Glutamatergic neuron (in vitro differentiated cells): ENCODE measurements at regions not wholly inside any gene's neighbourhood (a gene's known extent, or its start where the extent isn't known, plus 50 kb on each side); places are given as distances from the start of the nearest gene placed in this dataset.

Source experiments
- DNase-seq: peaks from one replicate; pipeline ENCODE4 v3.0.0; 2022
- H3K27ac Mint-ChIP-seq: one replicate; pipeline ENCODE4 v1.8.0; 2020; ENCODE audit warnings: mild to moderate bottlenecking, mixed read lengths, inconsistent platforms; ENCODE audit not compliant: unreplicated experiment
- H3K27me3 Mint-ChIP-seq: one replicate; pipeline ENCODE4 v1.8.0; 2020; ENCODE audit warnings: mild to moderate bottlenecking, moderate library complexity, mixed read lengths, inconsistent platforms; ENCODE audit not compliant: unreplicated experiment
- H3K36me3 Mint-ChIP-seq: one replicate; pipeline ENCODE4 v1.8.0; 2020; ENCODE audit warnings: mild to moderate bottlenecking, mixed read lengths, inconsistent platforms; ENCODE audit not compliant: unreplicated experiment
- H3K4me1 Mint-ChIP-seq: one replicate; pipeline ENCODE4 v1.8.0; 2020; ENCODE audit warnings: mild to moderate bottlenecking, low read depth, mixed read lengths, inconsistent platforms; ENCODE audit not compliant: unreplicated experiment
- H3K4me3 Mint-ChIP-seq: one replicate; pipeline ENCODE4 v1.8.0; 2020; ENCODE audit warnings: mild to moderate bottlenecking, mixed read lengths, inconsistent platforms; ENCODE audit not compliant: unreplicated experiment
- H3K9me3 Mint-ChIP-seq: one replicate; pipeline ENCODE4 v1.8.0; 2020; ENCODE audit warnings: mild to moderate bottlenecking, moderate library complexity, mixed read lengths, inconsistent platforms; ENCODE audit not compliant: unreplicated experiment
- CTCF ChIP-seq: fragments of 200-600 bp; sonication (generic); IDR thresholded peaks from one replicate; pipeline ENCODE4 v1.5.0; 2021; ENCODE audit not compliant: partially characterized antibody, unreplicated experiment

GRCh38 chr1:220954321-220955075 is 75.3 kb downstream of the HLX start:
- H3K4me1 Mint-ChIP-seq: no peaks in the 10 kb centered on the region
- TF ChIP-seq CTCF: no peak
- H3K27ac Mint-ChIP-seq: no peak overlapping the region
- H3K27me3 Mint-ChIP-seq: no peaks in the 10 kb centered on the region
- no peaks in the 10 kb centered on the region for H3K9me3 Mint-ChIP-seq
- DNase-seq: no peak
- no peak overlapping the region for H3K4me3 Mint-ChIP-seq
- H3K36me3 Mint-ChIP-seq: no peaks in the 10 kb centered on the region

GRCh38 chr1:220955116-220955515 is 75.9 kb downstream of the HLX start:
- no peak overlapping the region for H3K27ac Mint-ChIP-seq
- no peaks in the 10 kb centered on the region for H3K9me3 Mint-ChIP-seq
- no peaks in the 10 kb centered on the region for H3K36me3 Mint-ChIP-seq
- no peak overlapping the region for H3K4me3 Mint-ChIP-seq
- H3K4me1 Mint-ChIP-seq: no peaks in the 10 kb centered on the region
- DNase-seq: no peak
- no peak for TF ChIP-seq CTCF
- no peaks in the 10 kb centered on the region for H3K27me3 Mint-ChIP-seq

- no peak overlapping the region for H3K27ac Mint-ChIP-seq
- H3K4me1 Mint-ChIP-seq: no peaks in the 10 kb centered on the region
- H3K36me3 Mint-ChIP-seq: no peaks in the 10 kb centered on the region
- H3K27me3 Mint-ChIP-seq: no peaks in the 10 kb centered on the region
- H3K9me3 Mint-ChIP-seq: no peaks in the 10 kb centered on the region
- TF ChIP-seq CTCF: no peak
- no peak overlapping the region for H3K4me3 Mint-ChIP-seq
- no peak for DNase-seq
Measured at GRCh38 chr1:220956501-220957232, 77.4 kb downstream of the HLX start.

GRCh38 chr1:220957233-220957605 is 78.0 kb downstream of the HLX start:
- H3K9me3 Mint-ChIP-seq: no peaks in the 10 kb centered on the region
- no peaks in the 10 kb centered on the region for H3K4me1 Mint-ChIP-seq
- H3K36me3 Mint-ChIP-seq: no peaks in the 10 kb centered on the region
- TF ChIP-seq CTCF: no peak
- H3K27ac Mint-ChIP-seq: no peak overlapping the region
- no peak overlapping the region for H3K4me3 Mint-ChIP-seq
- H3K27me3 Mint-ChIP-seq: no peaks in the 10 kb centered on the region
- DNase-seq: no peak

- DNase-seq: no peak
- Mint-ChIP-seq H3K4me1 (no peaks in the 10 kb centered on the region), H3K27me3 (no peaks in the 10 kb centered on the region), H3K9me3 (no peaks in the 10 kb centered on the region), H3K36me3 (no peaks in the 10 kb centered on the region), H3K27ac (no peak overlapping the region), H3K4me3 (no peak overlapping the region)
- TF ChIP-seq CTCF: no peak
Measured at GRCh38 chr1:220958234-220958633, 79.0 kb downstream of the HLX start.
